HS-5 (cell line): ENCODE measurements at regions not wholly inside any gene's neighbourhood (a gene's known extent, or its start where the extent isn't known, plus 50 kb on each side); places are given as distances from the start of the nearest gene placed in this dataset.

Source experiments
- DNase-seq: peaks from one replicate; pipeline ENCODE4 v3.0.0-alpha.2; 2012; ENCODE audit warnings: low read depth

DNA sequence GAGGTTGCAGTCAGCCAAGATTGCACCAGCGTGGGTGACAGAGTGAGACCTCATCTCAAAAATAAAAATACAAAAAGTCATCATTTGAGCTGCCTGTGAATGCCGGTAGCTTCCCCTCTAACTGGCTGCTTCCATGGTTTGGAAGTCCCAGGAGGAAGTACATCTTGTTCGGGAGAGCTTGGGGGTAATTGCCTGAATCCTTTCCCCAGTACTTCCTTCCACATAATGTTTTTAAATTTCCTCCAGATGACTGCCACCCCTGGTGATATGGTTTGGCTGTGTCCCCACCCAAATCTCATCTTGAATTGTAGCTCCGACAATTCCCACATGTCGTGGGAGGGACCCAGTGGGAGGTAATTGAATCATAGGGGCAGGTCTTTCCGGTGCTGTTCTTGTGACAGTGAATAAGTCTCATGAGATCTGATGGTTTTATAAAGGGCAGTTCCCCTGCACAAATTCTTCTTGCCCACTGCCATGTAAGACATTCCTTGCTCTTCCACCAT is 87.2 kb downstream of the SPRING1 start:
- DNase-seq, result no peak

DNA sequence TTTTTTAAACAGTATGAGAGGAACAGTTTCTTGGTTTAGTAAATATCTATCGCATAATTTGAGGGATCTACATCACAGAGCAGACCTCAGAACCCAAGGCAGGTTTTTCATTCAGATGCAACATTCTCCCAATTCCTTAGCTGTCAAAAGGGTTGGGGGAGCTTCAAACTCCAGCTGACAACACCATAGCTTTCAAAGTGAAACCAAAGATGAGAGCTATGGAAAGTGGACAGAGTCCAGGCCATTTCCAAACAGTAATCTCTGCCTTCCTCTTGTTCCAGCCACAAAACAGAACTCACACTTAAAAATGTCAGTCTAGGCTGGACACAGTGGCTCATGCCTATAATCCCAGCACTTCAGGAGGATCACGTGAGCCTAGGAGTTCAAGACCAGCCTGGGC is 87.8 kb downstream of the SPRING1 start:
- no peak for DNase-seq

DNA sequence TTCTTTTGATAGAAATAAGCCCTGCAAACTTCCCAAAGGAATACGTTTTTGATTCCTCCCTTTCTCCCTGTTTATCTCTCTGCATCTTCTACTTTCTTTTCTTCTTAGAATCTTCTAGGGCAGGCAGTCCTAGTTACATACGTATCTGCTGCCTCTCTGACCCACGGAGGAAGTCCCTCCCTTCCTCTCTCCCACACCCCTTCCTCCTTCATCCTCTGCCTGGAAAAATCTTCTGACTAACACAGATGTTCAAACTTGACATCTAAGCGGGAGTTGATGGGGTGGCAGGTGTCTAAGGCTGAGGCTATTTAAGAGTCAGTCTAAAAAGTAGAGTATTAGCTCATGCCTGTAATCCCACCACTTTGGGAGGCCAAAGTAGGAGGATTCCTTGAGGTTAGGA is 88.6 kb downstream of the MAP1LC3B2 start:
- DNase-seq, result no peak

DNA sequence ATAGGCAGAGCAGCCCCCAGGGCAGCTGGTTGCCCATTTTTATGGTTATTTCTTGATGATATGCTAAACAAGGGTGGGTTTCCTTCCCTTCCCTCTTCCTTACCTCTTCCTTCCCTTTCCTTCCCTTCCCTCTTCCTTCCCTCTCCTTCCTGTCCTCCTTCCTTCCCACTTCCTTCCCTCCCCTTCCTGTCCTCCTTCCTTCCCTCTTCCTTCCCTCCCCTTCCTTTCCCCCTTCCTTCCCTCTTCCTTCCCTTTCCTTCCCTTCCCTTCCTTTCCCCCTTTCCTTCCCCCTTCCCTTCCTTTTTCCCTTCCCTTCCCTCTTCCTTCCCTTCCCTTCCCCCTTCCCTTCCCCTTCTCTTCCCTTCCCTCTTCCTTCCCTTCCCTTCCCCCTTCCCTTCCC is 87.7 kb downstream of the MAP1LC3B2 start:
- DNase-seq, result no peak

DNA sequence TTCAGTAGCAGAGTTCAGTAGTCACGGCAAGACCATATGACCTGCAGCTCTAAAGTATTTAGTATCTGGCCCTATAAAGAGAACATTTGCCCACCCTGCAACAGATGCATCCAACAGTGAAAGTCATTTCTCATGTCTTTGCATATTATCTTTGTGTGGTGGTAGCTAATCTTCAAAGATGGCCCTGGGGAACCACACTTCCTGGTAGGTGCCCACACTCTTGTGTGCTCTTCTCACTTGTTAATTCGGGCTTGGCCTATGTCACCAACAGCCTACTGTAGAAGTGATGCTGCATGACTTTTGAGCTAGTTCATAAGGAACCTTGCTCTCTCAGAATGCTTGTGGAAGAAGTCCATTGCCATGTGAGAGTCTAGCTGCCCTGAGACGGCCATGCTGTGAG is 85.6 kb downstream of the MAP1LC3B2 start:
- no peak for DNase-seq

DNA sequence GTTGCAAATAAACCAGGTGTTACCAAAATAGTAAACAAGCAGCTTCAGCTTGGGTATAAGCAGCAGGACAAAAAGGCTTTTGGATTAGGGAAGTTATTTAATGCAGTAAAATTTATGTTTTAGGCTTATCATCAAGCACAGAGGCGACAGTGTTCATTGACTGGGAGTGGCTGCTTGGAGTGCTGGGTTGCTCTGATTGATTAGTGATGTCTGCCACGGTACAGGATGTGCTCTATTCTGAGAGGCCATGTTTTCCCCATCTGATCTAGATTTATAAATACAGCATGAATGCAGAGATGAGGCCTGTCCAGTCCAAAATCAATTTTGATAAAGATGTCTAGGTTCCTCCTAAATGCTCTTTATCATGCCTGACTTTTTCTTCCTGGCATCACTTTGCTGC is 83.5 kb downstream of the MAP1LC3B2 start:
- DNase-seq, result no peak

DNA sequence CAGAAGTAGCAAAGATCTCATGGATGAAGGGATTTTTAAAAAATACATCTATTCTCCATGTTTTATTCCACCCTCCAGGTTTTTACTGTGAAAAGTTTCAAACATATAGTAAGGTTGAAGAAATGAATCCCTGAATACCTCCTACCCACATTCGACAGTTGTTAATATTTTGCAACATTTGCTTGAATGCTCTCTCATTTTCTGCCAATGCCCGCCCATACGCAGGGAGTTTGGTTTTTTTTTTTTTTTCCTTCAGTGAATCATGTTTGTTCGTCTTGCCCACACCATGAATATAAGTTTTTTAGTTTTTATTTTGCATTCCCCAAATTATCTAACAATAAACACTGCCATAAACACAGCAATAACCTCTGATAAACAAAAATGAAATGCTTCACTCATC is 82.9 kb downstream of the MAP1LC3B2 start:
- DNase-seq, result no peak

DNA sequence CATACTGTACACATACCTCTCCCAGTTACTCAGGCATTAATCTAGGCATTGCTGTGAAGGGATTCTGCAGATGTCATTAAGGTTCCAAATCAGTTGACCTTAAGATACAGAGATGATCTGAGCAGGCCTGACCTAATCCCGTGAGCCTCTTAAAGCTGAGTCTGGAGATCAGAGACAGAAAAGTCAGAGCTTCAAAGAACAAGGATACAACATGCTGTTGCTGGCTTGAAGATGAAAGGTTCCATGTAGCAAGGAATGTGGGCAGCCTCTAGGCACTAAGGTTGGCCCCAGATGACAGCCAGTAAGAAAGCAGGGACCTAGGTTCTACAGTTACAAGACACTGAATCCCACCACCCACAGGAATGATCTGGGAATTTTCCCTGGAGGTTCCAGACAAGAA is 81.1 kb downstream of the MAP1LC3B2 start:
- no peak for DNase-seq

DNA sequence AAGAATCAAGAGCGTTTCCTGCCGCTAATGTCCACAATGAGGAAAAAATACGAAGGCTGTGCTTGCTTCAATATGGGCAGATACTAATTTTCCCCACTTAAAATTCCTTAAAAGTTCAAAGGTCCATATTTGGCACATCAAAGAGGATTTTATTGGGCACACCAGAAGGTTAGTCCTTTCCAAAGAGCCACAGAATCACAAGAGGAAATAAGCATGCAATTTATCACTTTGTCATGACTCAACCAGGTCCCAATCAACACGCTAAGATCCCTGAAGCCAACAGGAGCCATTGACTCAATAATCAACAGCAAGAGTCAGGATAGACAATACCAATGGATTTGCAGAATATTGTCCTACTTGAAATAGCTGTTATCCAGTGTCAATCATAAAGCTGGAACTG is 80.6 kb downstream of the MAP1LC3B2 start:
- no peak for DNase-seq

DNA sequence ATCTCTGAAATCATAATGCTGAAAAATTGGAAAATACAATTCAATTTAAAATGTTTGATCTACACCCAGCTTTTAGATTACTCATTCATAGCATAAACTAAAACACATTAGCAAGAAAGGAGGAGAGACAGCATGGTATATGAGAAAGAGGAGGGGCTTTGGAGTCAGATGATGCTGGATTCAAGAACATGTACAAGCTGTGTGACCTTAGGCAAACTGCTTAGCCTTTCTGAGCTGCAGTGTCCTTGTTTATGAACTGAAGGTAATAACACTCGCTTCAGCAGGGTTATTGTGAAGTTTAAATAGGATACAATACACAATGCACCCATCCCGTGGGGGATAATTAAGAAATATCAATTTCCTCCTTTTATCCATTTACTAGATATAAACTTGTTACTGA is 79.2 kb downstream of the MAP1LC3B2 start:
- DNase-seq, result no peak

DNA sequence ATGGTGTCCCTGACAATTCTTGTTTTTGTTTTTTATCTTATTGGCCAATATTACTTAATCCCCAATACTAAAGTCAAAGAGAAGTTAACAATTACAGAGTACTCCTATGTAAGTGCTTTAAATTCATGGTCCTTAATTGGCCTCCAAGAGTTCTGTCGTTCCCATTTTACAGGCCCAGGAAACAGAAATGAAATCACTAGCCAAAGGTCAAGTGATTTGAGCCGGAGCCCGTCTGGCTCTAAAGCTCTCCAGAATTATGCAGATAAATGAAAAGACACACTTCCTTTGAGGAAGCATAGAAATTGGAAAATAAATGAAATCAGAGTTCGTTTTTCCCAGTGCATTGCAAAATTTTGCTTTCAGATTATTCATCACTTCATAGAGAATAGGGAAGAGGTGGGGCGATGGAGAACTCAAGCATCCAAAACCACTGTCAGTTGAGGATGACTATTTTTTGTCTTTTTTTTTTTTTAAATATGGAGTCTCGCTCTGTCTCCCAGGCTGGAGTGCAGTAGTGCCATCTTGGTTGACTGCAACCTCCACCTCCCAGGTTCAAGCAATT is 78.5 kb downstream of the MAP1LC3B2 start:
- no peak for DNase-seq

DNA sequence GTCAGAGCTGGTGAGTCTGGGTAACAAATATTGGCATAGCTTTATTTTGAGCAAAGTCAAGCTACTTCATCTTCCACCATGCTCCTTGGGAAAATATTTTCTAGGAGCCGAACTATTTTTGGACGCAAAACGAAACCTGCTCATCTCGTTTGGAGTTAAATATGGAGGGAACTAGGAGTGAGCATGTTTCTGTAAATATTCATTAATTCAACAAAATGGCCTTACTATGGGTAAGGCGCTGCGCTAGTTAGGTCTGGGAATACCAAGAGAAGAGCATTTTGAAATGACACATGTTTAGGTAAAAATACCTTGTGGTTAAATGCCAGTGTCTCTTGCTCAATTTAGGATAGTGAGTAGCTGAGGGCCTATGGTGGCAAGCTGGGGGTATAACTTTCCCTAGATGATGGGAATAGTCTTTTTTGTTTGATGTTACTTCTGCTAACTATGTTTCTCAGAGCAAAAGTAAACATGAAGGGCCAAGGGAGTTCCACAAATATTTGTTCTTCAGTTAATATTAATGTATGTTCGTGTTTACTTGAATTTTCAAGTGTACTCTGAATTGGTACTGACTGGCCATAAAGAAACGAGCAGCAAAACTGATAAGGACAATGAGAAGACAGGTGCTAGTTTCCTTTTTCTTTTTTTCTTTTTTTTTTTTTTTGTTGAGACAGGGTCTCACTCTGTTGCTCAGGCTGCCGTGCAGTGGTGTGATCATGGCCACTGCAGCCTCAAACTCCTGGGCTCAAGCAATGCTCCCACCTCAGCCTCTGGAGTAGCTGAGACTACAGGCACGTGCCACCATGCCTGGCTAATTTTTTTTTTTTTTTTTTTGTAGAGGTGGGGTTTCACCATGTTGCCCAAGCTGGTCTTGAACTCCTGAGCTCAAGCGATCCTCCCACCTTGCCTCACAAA is 77.7 kb downstream of the MAP1LC3B2 start:
- DNase-seq, result no peak

DNA sequence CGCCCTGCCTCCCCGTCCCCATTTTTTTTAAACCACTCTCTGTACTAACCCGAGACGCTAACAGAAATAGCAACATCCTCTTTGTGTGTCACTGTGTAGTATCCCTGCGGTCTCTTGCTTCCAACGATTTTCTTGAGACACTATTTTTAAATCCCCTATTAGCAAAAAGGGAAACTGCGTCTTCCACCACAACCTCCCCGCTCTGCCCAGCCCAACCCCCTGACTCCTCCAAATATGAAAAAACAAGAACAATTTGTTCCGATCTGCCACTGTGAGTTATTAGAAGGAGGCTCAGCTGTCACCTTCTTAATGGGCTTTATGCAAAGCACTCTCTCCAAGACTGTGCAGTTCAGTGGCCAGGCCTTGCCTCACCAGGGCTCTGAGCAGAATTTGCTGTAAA is 76.3 kb downstream of the MAP1LC3B2 start:
- no peak for DNase-seq

DNA sequence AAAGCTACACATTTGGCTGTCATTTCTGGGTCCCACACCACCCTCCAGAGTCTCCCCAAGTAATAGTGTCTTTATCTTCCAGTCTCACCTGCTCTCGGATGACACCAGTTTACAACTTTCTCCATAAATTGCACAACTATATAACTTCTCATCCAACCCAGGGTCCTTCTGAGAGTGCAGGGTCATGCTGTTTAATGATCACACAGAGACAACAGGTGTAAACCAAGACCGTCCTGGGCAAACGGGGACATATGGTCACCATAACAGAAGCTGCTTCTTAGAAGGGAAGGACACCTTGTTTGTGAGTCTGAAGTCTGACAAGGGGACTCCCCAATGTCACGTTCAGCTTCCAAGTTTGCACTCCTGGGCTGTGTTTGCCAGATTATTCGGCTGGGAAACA is 74.3 kb downstream of the MAP1LC3B2 start:
- no peak for DNase-seq

DNA sequence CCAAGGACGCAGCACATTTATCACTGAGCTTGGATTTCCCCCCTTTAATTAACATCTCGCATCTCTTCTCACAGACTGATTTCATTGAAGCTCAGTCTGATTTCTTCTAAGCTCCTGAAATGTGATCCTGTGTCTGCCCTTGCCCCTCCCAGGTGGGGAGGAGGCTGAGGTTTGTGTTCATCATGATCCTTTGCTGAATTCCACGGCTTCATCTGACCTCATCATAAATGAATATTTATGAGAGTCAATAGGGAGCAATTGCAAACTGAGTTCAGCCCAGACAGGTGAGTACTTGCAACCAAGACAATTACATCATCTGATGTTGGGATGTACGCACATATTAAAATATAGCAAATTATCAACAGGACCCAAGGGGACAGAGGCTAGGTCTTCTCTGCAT is 72.4 kb downstream of the MAP1LC3B2 start:
- DNase-seq, result no peak

DNA sequence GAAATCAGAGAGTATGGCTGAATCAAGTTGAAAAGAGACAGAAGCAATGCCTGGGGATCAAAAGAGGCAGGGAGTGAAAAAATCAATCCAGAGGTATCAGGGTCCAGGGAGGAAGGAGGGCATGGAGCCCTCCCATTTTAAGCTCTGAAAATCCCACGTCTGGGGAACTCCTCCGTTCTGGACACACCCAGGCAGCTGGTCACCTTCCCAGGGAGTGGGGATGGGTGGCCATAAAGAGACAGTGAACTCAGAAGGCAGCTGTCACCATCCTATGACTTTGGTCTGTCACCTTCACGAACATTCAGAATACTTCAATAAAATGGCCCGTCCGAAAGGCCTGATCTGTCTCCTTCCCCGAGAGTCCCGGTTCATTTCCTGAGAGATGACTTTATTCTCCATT is 71.6 kb downstream of the MAP1LC3B2 start:
- no peak for DNase-seq

DNA sequence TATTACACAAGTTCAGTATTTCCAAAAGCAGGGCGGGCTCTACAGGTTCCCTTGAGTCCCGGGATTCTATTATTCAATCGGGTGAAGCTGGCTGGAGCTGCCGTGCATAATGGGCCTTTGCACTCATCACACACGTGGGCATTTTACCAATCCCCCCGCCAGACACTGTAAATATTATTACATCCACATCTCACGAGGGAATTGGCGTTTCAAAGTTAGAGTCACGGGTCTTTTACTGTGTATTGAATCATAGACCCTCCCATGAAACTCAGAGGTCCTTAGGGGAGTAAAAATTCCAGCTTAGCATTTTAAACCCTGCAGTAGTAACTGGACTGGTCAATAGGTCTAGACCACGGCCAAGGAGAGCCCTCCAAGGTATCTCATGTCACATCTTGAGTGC is 70.3 kb downstream of the MAP1LC3B2 start:
- DNase-seq, result no peak

DNA sequence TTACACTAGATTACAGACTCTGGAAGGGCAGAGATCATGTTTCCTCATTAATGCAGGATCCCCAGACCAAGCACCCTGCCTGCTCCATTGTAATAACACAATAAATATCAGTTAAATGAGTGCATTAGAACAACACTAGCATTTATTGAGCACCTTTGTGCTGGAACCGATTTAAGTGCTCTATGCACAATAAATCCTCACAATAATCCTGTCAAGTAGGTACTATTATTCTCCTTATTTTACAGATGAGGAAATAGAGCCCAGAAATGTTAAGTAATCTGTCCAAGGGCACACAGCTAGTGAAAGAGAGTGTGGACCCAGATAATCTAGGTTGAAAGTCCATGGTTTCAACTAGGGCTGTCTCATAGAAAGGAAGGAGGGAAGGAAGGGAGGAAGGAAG is 69.8 kb downstream of the MAP1LC3B2 start:
- DNase-seq, result no peak

DNA sequence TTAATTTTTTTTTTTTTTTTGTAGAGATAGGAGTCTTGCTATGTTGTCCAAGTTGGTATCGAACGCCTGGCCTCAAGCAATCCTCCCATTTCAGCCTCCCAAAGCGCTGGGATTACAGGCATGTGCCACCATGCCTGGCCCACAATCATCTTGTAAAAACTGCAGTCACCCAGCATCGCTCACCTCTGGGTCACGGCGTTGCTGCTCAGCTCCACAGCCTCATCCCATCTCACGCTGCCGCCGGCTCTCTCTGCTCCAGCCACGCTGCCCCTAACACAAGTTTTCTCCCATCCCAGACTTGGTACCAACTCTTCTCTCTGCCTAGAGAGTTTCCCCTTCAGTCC is 69.2 kb downstream of the MAP1LC3B2 start:
- no peak for DNase-seq
